Psoas muscle (tissue), 7 donors: ENCODE measurements at regions not wholly inside any gene's neighbourhood (a gene's known extent, or its start where the extent isn't known, plus 50 kb on each side); places are given as distances from the start of the nearest gene placed in this dataset.
"Not testable (repeated sequence)": the region's sequence is repeated elsewhere in the genome, so short reads cannot be mapped to it uniquely, and the experiment has no call there.

Experiments used
- ATAC-seq, 4 donors: fragments of 200-7000 bp; cut with Tn5 transposase; one replicate each; pipeline ENCODE4 v1.9.1; 2020; ENCODE audit warnings: moderate library complexity in 3 of 4, mild to moderate bottlenecking in 2 of 4
- DNase-seq, 2 donors: peaks; one replicate each; pipeline ENCODE4 v3.0.0-alpha.2; 2020
- H3K27ac ChIP-seq: fragments of 200-600 bp; one replicate; pipeline ENCODE4 v1.8.0; 2022
- H3K27me3 ChIP-seq, 3 donors: fragments of 200-600 bp in 1 of 3; one replicate each; pipeline versions ENCODE4 v1.6.1 to v1.8.0; 2013 to 2022; ENCODE audit warnings: low read length in 2 of 3, mild to moderate bottlenecking in 2 of 3, moderate library complexity in 1 of 3; ENCODE audit not compliant: insufficient read depth in 3 of 3
- H3K36me3 ChIP-seq, 2 donors: fragments of 200-600 bp in 1 of 2; one replicate each; pipeline versions ENCODE4 v1.6.1 to v1.8.0; 2013 to 2022; ENCODE audit warnings: low read depth in 1 of 2, mild to moderate bottlenecking in 1 of 2, moderate library complexity in 1 of 2; ENCODE audit not compliant: insufficient read depth in 1 of 2
- H3K4me1 ChIP-seq: fragments of 200-600 bp; one replicate; pipeline ENCODE4 v1.8.0; 2022
- H3K4me3 ChIP-seq: fragments of 200-600 bp; one replicate; pipeline ENCODE4 v1.8.0; 2022; ENCODE audit warnings: mild to moderate bottlenecking
- H3K9me3 ChIP-seq: fragments of 200-600 bp; one replicate; pipeline ENCODE4 v1.8.0; 2022
- WGBS, 3 donors: extraction: QIAGEN DNeasy Blood & Tissue Kit; methylation state at CpG; one replicate each; pipeline versions ENCODE4 v1.1.6 to v1.1.7; 2013; 5-methylcytosine and 5-hydroxymethylcytosine counted together
- intact Hi-C, 2 donors: fragments of 100-400 bp; cut with DNase I; formaldehyde crosslinking; loops; one replicate each; pipeline versions ENCODE4 v1.11.0 to v1.14.2; 2022
- TF ChIP-seq, protein P1 (sequence below): fragments of 200-600 bp; IDR thresholded peaks from one replicate; pipeline ENCODE4 v1.8.0; 2022; ENCODE audit warnings: antibody characterized with exemption
- donor health status: healthy with polysubstance abuse.
- donor health status: DM: no; HTN: no; CAD: no; lungs with moderate emphysema.
- donor health status: Bipolar disorder and iron deficiency.
- donor health status: healthy.
- donor health status: DM: yes; HTN: yes; CAD: no.
- donor health status: DM: no; HTN: no; CAD: no.
- donor health status: DM: yes; HTN: yes; CAD: no.

DNA sequence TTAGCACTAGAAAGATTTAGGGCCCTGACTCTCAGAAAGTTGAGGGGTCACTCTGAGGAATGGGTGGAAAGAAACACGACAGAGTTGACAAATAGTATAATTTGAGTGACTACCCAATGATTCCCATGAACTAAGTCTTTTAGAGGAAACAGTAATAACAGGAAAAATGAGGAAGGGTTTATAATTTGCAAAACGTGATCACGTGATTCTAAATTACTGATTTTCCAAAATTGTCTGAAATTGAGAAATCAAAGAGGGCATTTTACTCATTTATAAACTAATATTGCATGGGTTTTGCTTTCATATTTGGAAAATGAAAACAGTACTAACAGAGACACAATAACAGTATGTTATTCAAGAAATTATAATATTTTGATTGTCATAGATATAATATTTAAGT, 1335.7 kb downstream of the PLA2G4A start:
- TF ChIP-seq, protein P1, sequence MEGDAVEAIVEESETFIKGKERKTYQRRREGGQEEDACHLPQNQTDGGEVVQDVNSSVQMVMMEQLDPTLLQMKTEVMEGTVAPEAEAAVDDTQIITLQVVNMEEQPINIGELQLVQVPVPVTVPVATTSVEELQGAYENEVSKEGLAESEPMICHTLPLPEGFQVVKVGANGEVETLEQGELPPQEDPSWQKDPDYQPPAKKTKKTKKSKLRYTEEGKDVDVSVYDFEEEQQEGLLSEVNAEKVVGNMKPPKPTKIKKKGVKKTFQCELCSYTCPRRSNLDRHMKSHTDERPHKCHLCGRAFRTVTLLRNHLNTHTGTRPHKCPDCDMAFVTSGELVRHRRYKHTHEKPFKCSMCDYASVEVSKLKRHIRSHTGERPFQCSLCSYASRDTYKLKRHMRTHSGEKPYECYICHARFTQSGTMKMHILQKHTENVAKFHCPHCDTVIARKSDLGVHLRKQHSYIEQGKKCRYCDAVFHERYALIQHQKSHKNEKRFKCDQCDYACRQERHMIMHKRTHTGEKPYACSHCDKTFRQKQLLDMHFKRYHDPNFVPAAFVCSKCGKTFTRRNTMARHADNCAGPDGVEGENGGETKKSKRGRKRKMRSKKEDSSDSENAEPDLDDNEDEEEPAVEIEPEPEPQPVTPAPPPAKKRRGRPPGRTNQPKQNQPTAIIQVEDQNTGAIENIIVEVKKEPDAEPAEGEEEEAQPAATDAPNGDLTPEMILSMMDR = no peak
- Histone ChIP-seq H3K36me3 (no peaks in the 10 kb centered on the region), H3K4me1 (no peaks in the 10 kb centered on the region), H3K27ac (no peak overlapping the region), H3K9me3 (no peaks in the 10 kb centered on the region), H3K4me3 (no peak overlapping the region), H3K27me3 (no peaks in the 10 kb centered on the region)
- 64 to 69% (median 66%) methylated on average over 3 of the region's 3 CpGs for WGBS, 3 donors
- DNase-seq (no peak), ATAC-seq (no peak)
- intact Hi-C loops = no loop called here

DNA sequence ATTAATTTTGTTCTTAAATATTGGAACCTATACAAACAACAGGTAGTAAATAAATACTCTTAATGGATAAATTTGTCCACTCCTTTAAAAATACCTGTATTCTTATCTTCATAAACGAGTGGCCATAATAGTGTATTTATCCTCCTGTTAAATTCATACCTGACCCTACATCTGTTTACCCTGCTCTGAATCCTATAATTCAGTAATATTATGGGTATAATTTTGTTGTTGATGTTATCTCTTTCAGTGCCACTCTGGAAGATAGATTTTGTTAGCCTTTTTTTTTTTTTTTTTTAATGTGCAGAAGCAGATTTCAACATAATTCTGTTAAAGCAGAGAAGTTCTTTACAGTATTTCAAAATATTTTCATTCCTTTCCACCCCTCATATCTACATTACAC, 1337.9 kb downstream of the PLA2G4A start:
- intact Hi-C loops = no loop called here
- Histone ChIP-seq H3K27me3 (no peaks in the 10 kb centered on the region), H3K9me3 (no peaks in the 10 kb centered on the region), H3K4me1 (no peaks in the 10 kb centered on the region), H3K27ac (no peak overlapping the region), H3K36me3 (no peaks in the 10 kb centered on the region), H3K4me3 (no peak overlapping the region)
- WGBS, 3 donors = 83 to 85% (median 84%) methylated on average over 1 of the region's 1 CpG
- TF ChIP-seq, protein P1 = no peak
- no peak for DNase-seq
- no peak for ATAC-seq

DNA sequence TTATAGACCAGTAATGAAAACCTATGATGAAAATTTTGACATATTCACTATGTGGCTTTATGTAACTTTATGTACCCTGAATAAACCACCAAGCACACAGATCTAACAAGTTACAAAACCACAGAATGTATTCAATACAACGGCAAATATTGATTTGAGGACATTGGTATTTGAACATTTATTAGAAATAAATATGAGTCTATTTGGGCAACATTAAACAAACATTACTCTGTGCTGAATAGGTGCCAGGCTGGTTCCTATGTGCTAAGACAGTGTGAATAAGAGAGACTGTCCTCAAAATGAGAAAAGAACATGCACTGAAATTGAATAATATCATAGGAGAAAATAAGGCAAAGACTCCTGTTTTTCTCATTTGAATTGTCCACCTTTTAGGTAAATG, 1341.2 kb downstream of the PLA2G4A start:
- no peak overlapping the region for H3K4me3 ChIP-seq
- intact Hi-C loops = no loop called here
- TF ChIP-seq, protein P1 = no peak
- H3K27me3 ChIP-seq = no peaks in the 10 kb centered on the region
- H3K9me3 ChIP-seq = no peaks in the 10 kb centered on the region
- no peak overlapping the region for H3K27ac ChIP-seq
- H3K4me1 ChIP-seq = no peaks in the 10 kb centered on the region
- no peak for ATAC-seq
- H3K36me3 ChIP-seq = no peaks in the 10 kb centered on the region
- 75 to 81% (median 79%) methylated on average over 1 of the region's 1 CpG for WGBS, 3 donors
- DNase-seq = no peak

DNA sequence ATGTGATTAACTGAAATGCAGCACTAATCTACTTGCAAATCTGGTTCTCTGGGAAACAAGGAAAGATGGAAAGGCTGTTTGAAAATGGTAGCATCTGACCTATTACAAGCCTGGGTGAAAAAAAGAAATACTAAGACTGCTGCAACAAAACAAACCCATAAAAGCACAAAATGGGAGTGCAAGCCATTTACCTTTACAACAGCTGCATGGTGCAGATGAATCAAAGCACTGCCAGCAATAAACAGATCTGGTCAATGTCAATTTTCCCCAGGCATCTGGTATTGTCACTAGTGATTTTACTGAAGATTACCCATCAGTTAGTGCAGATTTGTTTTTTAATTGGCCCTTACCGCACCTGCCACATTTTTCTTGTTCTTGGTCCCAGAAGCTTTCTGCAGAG, 1341.7 kb downstream of the PLA2G4A start:
- WGBS, 3 donors = 76 to 96% (median 86%) methylated on average over 1 of the region's 1 CpG
- intact Hi-C loops = no loop called here
- ATAC-seq (no peak), DNase-seq (no peak)
- TF ChIP-seq, protein P1 = no peak
- no peak overlapping the region for H3K27ac ChIP-seq
- H3K4me1 ChIP-seq = no peaks in the 10 kb centered on the region
- H3K9me3 ChIP-seq = no peaks in the 10 kb centered on the region
- H3K27me3 ChIP-seq = no peaks in the 10 kb centered on the region
- no peak overlapping the region for H3K4me3 ChIP-seq
- no peaks in the 10 kb centered on the region for H3K36me3 ChIP-seq

DNA sequence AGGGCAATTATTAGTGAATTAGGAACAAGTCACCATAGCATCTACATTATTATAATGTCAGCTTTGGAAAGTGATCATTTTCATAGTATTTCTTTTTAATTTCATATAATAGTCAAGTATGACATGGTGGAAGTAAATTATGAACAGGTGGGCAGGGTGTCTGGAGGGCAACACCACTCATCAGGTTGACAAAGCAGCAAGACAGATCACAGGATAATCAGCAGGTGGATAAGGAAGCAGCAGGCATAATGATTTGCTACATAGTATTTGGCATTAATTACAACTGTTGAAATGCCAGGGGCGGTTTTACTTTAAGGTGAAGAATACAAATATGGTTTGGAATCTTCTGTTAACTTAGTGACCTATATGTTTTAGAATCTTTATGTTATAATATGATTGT, 1342.2 kb downstream of the PLA2G4A start:
- ATAC-seq = no peak
- H3K27ac ChIP-seq = no peak overlapping the region
- H3K27me3 ChIP-seq = no peaks in the 10 kb centered on the region
- no peaks in the 10 kb centered on the region for H3K36me3 ChIP-seq
- TF ChIP-seq, protein P1 = no peak
- DNase-seq = no peak
- no peaks in the 10 kb centered on the region for H3K9me3 ChIP-seq
- intact Hi-C loops = no loop called here
- no peak overlapping the region for H3K4me3 ChIP-seq
- H3K4me1 ChIP-seq = no peaks in the 10 kb centered on the region
- WGBS, 3 donors = 72 to 87% (median 79%) methylated on average over 1 of the region's 1 CpG

DNA sequence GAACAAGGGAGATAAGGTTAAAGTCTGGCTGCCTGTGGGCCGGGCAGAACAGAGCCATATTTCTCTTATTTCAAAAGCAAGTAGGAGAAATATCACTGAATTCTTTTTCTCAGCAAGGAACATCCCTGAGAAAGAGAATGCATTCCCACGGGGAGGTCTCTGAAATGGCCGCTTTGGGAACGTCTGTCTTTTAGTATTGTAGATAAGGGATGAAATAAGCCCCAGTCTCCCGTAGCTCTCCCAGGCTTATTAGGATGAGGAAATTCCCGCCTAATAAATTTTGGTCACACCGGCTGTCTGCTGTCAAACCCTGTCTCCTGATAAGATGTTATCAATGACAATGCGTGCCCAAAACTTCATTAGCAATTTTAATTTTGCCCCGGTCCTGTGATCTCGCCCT, 1353.3 kb downstream of the PLA2G4A start:
- DNase-seq, intact Hi-C loops, ATAC-seq, H3K4me3 ChIP-seq, H3K4me1 ChIP-seq, H3K27me3 ChIP-seq, H3K27ac ChIP-seq, H3K9me3 ChIP-seq, H3K36me3 ChIP-seq: not testable (repeated sequence)
- WGBS, 3 donors = 91 to 95% (median 94%) methylated on average over 9 to 10 of the region's 10 CpGs
